GM18867 (cell line): ENCODE measurements at regions not wholly inside any gene's neighbourhood (a gene's known extent, or its start where the extent isn't known, plus 50 kb on each side); places are given as distances from the start of the nearest gene placed in this dataset.
"Not testable (repeated sequence)": the region's sequence is repeated elsewhere in the genome, so short reads cannot be mapped to it uniquely, and the experiment has no call there.

Experiments used
- ATAC-seq: cut with Tn5 transposase; IDR thresholded peaks from one replicate; pipeline ENCODE4 v1.9.1; 2021; ENCODE audit warnings: mild to moderate bottlenecking, moderate library complexity; ENCODE audit not compliant: unreplicated experiment

- ATAC-seq: no peak
Measured at GRCh38 chr10:129210876-129211275, 256.2 kb upstream of the MGMT start.

GRCh38 chr10:129213256-129213655 is 253.8 kb upstream of the MGMT start:
- ATAC-seq: no peak

GRCh38 chr10:129213996-129214395 is 253.0 kb upstream of the MGMT start:
- ATAC-seq: not testable (repeated sequence)

GRCh38 chr10:129219364-129219763 is 247.7 kb upstream of the MGMT start:
- ATAC-seq: no peak

- ATAC-seq: no peak
Measured at GRCh38 chr10:129222436-129222835, 244.6 kb upstream of the MGMT start.

- no peak for ATAC-seq
Measured at GRCh38 chr10:129223363-129223762, 243.7 kb upstream of the MGMT start.

GRCh38 chr10:129224065-129224464 is 243.0 kb upstream of the MGMT start:
- ATAC-seq: no peak

GRCh38 chr10:129231821-129232220 is 235.2 kb upstream of the MGMT start:
- no peak for ATAC-seq

- ATAC-seq: no peak
Measured at GRCh38 chr10:129233351-129234148, 233.5 kb upstream of the MGMT start.

- no peak for ATAC-seq
Measured at GRCh38 chr10:129236274-129236691, 230.8 kb upstream of the MGMT start.

- ATAC-seq: no peak
Measured at GRCh38 chr10:129241461-129241860, 225.6 kb upstream of the MGMT start.

GRCh38 chr10:129244298-129244697 is 222.7 kb upstream of the MGMT start:
- no peak for ATAC-seq

GRCh38 chr10:129244757-129245156 is 222.3 kb upstream of the MGMT start:
- ATAC-seq: no peak

- ATAC-seq: no peak
Measured at GRCh38 chr10:129253161-129253864, 213.7 kb upstream of the MGMT start.

- ATAC-seq: no peak
Measured at GRCh38 chr10:129253865-129254179, 213.2 kb upstream of the MGMT start.

- ATAC-seq: no peak
Measured at GRCh38 chr10:129258283-129258923, 208.6 kb upstream of the MGMT start.

GRCh38 chr10:129259128-129259815 is 207.8 kb upstream of the MGMT start:
- no peak for ATAC-seq

GRCh38 chr10:129272176-129272575 is 194.9 kb upstream of the MGMT start:
- no peak for ATAC-seq

GRCh38 chr10:129272866-129273650 is 194.0 kb upstream of the MGMT start:
- ATAC-seq: no peak

GRCh38 chr10:129273860-129274259 is 193.2 kb upstream of the MGMT start:
- no peak for ATAC-seq
